ENCODE measurements at regions not wholly inside any gene's neighbourhood (a gene's known extent, or its start where the extent isn't known, plus 50 kb on each side); places are given as distances from the start of the nearest gene placed in this dataset.

DNA sequence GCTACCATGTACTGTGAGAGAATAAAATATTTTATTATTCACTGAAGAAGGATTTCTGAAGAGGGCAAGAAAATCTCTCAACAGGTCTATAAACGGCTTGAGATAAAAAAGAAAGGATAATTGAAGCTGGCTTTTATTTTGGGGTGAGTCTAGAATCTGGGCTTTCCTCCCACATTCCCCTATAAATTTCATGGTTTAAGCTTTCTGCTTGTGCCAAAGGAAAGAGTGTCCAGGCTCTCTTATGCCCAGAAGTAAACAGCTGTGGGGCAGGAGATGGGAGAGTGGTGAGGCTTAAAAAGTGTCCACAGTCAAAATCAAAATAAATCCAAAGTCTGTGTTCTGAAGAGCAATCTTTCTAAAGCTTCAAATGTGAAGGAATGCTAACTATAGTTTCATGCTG lies 942.2 kb upstream of the MIR17HG start:
- Histone ChIP-seq H3K4me1 (no peaks in the 10 kb centered on the region), H3K36me3 (no peaks in the 10 kb centered on the region), H3K27ac (no peak overlapping the region), H3K4me3 (no peak overlapping the region), H3K9me3 (peaks cover 0 to under 1% of the 10 kb centered on the region in 2 donors), H3K27me3 (no peaks in the 10 kb centered on the region)
- DNase-seq (ENCODE audit: low spot score) = no peak
- TF ChIP-seq, protein P1, sequence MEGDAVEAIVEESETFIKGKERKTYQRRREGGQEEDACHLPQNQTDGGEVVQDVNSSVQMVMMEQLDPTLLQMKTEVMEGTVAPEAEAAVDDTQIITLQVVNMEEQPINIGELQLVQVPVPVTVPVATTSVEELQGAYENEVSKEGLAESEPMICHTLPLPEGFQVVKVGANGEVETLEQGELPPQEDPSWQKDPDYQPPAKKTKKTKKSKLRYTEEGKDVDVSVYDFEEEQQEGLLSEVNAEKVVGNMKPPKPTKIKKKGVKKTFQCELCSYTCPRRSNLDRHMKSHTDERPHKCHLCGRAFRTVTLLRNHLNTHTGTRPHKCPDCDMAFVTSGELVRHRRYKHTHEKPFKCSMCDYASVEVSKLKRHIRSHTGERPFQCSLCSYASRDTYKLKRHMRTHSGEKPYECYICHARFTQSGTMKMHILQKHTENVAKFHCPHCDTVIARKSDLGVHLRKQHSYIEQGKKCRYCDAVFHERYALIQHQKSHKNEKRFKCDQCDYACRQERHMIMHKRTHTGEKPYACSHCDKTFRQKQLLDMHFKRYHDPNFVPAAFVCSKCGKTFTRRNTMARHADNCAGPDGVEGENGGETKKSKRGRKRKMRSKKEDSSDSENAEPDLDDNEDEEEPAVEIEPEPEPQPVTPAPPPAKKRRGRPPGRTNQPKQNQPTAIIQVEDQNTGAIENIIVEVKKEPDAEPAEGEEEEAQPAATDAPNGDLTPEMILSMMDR (IDR thresholded peaks at IDR 0.05) = no peak

DNA sequence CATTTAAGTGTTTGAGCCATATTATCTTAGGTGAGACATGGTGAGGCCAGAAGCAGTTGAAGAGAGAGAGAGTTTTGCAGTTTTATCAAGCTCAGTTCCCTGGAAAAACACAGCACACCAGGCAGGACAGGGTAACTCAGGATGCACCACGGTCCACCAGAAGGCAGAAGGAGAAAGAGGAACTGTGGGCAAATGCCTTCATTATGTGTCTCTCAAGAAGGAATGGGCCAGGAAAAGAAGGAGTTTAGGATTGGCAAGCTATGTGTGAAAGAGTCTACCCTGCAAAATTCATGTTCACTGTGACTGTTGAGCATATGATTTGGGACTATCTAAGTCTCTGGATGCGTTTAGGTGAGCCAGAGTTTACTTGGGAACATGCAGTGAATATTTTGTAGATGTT lies 934.5 kb upstream of the MIR17HG start:
- no peak overlapping the region for H3K27ac ChIP-seq
- H3K36me3 ChIP-seq = no peaks in the 10 kb centered on the region
- DNase-seq (ENCODE audit: low spot score) = no peak
- H3K9me3 ChIP-seq = no peaks in the 10 kb centered on the region
- H3K4me3 ChIP-seq = no peak overlapping the region
- no peaks in the 10 kb centered on the region for H3K27me3 ChIP-seq
- TF ChIP-seq, protein P1 (IDR thresholded peaks at IDR 0.05) = no peak
- H3K4me1 ChIP-seq = no peaks in the 10 kb centered on the region

DNA sequence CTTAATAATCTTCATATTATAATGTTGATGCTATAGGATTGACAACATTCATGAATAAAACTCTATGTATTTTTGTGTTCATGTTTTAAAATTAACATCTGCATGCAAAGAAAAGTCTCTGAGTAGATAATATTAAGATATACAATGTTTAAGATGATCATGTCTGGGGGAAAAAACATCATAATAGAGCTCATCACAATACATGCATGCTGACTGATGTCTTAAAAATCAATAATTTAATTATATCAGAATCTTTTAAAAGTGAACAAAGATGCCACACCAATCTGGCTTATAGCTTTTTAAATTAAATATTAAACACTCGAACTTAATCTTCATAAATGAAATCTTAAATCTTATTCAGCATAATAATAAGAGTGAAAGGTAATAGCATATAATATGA lies 933.9 kb upstream of the MIR17HG start:
- DNase-seq (ENCODE audit: low spot score) = no peak
- Histone ChIP-seq H3K4me1 (no peaks in the 10 kb centered on the region), H3K36me3 (no peaks in the 10 kb centered on the region), H3K27ac (no peak overlapping the region), H3K9me3 (no peaks in the 10 kb centered on the region), H3K4me3 (no peak overlapping the region), H3K27me3 (no peaks in the 10 kb centered on the region)
- TF ChIP-seq, protein P1 (IDR thresholded peaks at IDR 0.05) = no peak

DNA sequence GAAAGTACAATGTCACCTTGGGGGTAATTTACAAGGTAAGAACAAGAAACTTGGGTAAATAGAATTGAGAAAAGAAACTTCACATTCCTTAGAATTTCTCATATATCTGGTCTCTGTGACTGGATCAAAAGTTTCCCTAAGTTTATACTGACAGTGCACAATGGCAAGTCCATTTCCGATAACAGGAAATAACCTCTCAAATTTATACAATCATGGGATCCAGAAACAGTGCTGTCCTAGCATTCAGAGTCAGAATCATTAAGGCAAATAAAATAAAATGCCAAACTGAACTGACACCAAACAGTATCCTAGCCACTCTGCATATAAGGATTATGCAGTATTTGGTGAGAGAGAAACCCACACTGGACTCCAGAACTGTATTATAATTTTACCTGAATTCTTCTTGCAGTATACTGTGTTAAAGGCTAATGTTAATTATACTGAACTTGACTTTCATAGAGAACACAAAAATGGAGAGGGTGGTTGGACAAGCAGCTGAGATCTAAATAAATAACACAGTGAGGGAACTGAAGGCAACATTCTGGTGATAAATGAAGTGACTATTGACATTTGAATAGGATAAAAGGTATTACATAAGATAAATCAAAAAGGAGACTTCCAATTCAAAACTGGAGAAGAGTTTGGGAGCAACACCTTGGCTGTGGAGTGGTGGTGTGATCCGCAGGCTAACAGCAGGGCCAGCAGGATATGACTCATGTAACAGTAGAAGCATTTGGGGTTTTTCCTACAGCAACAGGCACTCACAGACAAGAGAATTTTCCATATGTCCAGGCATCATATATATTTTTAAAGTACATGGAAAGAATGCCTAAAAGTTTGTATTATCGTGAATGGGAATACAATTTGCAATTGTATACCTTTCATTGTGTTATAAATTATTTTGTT lies 932.5 kb upstream of the MIR17HG start:
- Histone ChIP-seq H3K4me3 (no peak overlapping the region), H3K27me3 (no peaks in the 10 kb centered on the region), H3K9me3 (no peaks in the 10 kb centered on the region), H3K36me3 (no peaks in the 10 kb centered on the region), H3K27ac (no peak overlapping the region), H3K4me1 (no peaks in the 10 kb centered on the region)
- no peak for DNase-seq (ENCODE audit: low spot score)
- TF ChIP-seq, protein P1 (IDR thresholded peaks at IDR 0.05) = no peak

DNA sequence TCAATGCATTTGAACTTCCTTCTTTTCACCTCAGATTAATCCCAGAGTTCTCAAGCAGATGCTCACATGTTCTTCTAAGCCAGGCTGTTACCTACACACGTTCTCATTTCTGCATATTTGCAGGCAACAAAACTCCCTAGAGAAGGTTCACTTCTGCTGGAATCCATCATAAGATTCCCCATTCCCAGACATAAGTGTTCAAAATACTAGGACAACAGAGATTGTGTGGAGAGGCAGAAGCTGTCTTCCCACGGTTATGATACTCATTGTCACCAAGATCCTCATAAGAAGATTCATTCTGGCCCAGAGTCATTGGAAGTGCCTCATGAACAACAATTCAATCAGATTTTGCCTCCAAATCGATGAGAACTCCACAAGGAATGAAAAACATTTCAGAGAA lies 931.6 kb upstream of the MIR17HG start:
- H3K4me1 ChIP-seq = no peaks in the 10 kb centered on the region
- no peak overlapping the region for H3K4me3 ChIP-seq
- TF ChIP-seq, protein P1 (IDR thresholded peaks at IDR 0.05) = no peak
- H3K9me3 ChIP-seq = no peaks in the 10 kb centered on the region
- DNase-seq (ENCODE audit: low spot score) = no peak
- no peaks in the 10 kb centered on the region for H3K27me3 ChIP-seq
- H3K27ac ChIP-seq = no peak overlapping the region
- H3K36me3 ChIP-seq = no peaks in the 10 kb centered on the region

DNA sequence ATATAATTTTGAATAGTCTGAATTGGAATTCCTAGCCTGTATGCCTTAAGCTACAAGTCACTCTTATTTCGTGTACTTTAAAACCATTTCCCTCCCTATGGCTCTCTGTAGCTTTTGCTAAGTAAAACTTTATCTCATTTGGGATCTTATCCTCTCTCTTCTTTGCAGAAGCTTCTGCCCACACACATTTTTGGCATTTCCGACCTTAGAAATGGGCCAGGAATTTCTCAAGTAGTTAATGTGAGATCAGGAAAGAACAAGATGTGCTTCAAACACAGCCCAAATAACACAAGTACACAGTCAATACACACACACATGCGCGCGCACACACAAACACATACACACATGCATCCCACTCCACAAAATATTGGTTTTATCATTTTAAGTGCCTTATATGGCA lies 931.0 kb upstream of the MIR17HG start:
- H3K9me3 ChIP-seq = no peaks in the 10 kb centered on the region
- no peak overlapping the region for H3K27ac ChIP-seq
- no peak for DNase-seq (ENCODE audit: low spot score)
- TF ChIP-seq, protein P1 (IDR thresholded peaks at IDR 0.05) = no peak
- no peaks in the 10 kb centered on the region for H3K36me3 ChIP-seq
- H3K4me1 ChIP-seq = no peaks in the 10 kb centered on the region
- H3K27me3 ChIP-seq = no peaks in the 10 kb centered on the region
- no peak overlapping the region for H3K4me3 ChIP-seq

Measured in right atrium auricular region (tissue), 2 donors.